HG03139 (cell line): ENCODE measurements at regions not wholly inside any gene's neighbourhood (a gene's known extent, or its start where the extent isn't known, plus 50 kb on each side); places are given as distances from the start of the nearest gene placed in this dataset.

Experiments
- ATAC-seq: cut with Tn5 transposase; IDR thresholded peaks from one replicate; pipeline ENCODE4 v1.9.1; 2021; ENCODE audit not compliant: unreplicated experiment

DNA sequence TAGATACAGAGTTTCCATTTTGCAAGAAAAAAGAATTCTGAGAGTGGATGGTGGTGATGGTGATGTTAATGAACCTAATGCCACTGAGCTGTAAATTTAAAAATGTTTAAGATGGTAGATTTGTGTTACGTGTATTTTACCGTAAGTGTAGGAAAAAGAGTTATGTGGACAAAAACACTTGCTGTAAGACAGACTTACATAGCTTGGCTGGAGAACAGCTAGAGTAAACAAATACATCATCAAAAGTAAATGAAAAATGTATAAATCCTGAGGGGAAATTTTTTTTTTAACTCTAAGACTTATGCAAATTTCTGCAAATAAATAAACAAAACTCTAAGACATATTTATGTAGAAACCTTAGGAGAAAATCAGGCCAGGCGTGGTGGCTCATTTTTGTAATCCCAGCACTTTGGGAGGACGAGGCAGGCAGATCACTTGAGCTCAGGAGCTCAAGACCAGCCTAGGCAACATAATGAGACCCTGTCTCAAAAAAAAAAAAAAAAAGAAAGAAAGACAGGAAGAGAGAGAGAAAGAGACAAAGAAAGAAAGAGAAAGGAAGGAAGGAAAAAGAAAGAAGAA, 66.2 kb upstream of the CDK13 start:
- ATAC-seq, result no peak

DNA sequence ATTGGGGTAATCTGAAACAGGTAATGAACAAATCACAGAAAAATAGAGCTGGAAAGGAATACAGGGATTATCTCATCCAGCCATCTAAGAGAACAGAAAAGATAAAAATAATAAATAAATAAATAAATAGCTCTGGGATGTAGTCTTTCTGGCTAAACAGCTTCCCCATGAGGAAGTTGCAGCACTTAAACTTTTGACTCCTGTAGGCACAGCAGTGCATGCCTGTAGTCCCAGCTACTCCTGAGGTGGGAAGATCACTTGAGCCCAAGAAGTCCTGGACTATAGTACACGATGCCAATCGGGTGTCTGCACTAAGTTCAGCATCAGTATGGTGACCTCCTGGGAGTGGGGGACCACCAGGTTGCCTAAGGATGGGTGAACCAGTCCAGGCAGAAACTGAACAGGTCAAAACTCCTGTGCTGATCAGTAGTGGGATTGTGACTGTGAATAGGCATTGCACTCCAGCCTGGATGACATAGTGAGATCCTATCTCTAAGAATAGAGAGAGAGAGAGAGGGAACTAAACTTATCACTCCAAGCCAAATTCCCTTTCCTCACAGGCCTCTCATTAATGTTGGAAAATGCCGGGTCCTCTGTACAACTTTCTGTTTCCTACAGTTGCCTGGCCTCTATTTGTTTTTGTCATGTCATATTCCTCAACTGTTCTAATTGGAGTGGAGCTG, 61.7 kb upstream of the CDK13 start:
- ATAC-seq, result no peak

DNA sequence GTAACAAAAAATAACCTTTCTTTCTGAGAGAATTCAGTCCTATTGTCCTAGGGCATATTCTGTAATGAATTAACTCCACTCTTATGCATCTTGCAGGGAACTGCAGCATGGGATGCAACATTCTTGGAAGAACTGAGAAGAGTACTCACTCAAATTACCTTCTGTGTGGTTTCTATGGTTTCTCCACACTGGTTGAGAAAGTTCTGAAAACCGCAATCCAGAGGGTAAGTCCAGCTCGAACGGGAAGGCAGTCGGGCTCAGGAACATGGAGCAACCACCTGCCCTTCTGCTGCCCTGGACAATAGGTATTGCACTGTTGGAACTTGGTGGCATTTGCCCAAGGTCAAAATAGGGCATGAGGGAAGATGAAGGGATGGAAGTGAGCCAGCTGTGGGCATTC, 59.6 kb upstream of the CDK13 start:
- ATAC-seq, result no peak

DNA sequence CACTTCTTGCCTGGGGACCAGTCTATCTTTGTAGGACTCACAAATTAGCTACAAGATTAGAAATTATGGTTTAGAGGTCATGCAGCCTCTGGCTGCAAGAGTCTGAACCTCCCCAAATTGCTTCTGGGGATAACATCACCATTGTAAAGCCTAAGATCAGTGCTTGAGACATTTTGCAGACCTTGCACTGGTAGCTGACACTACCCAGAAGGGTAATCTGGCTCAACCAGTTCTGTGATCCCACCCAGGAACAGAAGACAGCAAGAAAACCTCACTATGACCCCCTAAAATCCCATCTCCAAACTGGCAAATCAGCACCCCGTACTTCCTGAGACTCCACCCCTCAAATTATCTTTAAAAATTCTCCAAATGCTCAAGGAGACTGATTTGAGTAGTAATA, 58.2 kb upstream of the CDK13 start:
- ATAC-seq, result no peak

DNA sequence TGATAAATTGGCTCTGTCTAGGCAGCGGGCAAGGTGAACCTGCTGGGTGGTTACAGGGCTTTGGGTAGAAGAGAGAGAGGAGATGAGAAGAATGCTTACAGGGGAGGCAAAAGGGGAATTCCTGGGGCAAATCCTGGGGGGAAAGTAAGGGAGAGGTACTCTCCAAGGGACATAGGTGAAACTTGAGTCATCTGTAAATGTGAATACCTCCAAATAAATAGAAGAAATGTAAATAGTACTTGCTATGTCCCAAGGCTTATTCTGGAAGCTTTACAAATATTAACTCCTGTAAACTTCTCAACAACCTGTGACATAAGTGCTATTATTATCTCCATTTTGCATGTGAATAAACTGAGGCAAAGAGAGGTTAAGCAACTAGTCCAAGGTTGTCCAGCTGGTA, 57.7 kb upstream of the CDK13 start:
- ATAC-seq, result no peak

GRCh38 chr7:39894904-39895303, 55.2 kb upstream of the CDK13 start:
- ATAC-seq, result no peak

DNA sequence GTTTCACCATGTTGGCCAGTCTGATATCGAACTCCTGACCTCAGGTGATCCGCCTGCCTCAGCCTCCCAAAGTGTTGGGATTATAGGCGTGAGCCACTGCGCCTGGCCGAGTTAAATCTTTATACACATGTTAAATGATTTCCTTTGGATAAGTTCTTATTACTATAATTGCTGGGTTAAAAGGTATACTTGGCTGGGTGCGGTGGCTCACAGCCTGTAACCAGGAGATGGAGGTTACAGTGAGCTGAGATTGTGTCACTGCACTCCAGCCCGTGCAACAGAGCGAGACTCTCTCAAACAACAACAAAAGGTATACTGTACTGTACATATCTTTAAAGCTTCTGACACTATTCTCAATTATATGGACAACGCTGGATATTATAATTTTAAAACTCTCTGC, 53.2 kb upstream of the CDK13 start:
- ATAC-seq, result no peak

- ATAC-seq, result no peak
Measured at GRCh38 chr7:39898867-39899266, 51.2 kb upstream of the CDK13 start.
